GM12878 (cell line): ENCODE measurements at regions not wholly inside any gene's neighbourhood (a gene's known extent, or its start where the extent isn't known, plus 50 kb on each side); places are given as distances from the start of the nearest gene placed in this dataset.
A peak's percentile ranks its signal among the peaks of the same experiment; 100 is the strongest.
"Not testable (repeated sequence)": the region's sequence is repeated elsewhere in the genome, so short reads cannot be mapped to it uniquely, and the experiment has no call there.

Source experiments
- ATAC-seq: fragments of 200-7000 bp; cut with Tn5 transposase; 3 replicates; pipeline ENCODE4 v1.9.1; 2020; ENCODE audit warnings: mild to moderate bottlenecking, moderate library complexity
- BruUV-seq: library from RNA; stranded (reverse); fragments of 400-500 nt; replicated peaks from 2 replicates; lab custom pipeline; 2021; lab: Mats Ljungman, UMichigan
- CTCF ChIA-PET: fragments of 300-600 bp; sonication (Branson Sonifier 250); formaldehyde crosslinking; extraction: SDS; loops from one replicate; lab custom pipeline; 2021; ENCODE audit warnings: inconsistent platforms; lab: Yijun Ruan, JAX
- POLR2A ChIA-PET: fragments of 350-600 bp; formaldehyde crosslinking; extraction: SDS; loops from one replicate; lab custom pipeline; 2021; ENCODE audit warnings: inconsistent platforms; lab: Charles Lee
- RAD21 ChIA-PET: fragments of 300-600 bp; sonication (Branson Sonifier 250); formaldehyde crosslinking; loops from one replicate; lab custom pipeline; 2023; ENCODE audit warnings: antibody characterized with exemption; ENCODE audit not compliant: unreplicated experiment; lab: Charles Lee
- SMC1A ChIA-PET: fragments of 300-600 bp; sonication (Branson Sonifier 250); formaldehyde crosslinking; loops from one replicate; lab custom pipeline; 2023; ENCODE audit not compliant: unreplicated experiment, uncharacterized antibody; lab: Charles Lee
- DNase-seq: peaks from one replicate; pipeline ENCODE4 v3.0.0-alpha.2; 2011; ENCODE audit warnings: low read depth, low spot score
- FAIRE-seq: peaks from 3 replicates; lab custom pipeline; 2011; peaks lifted over from hg19 to GRCh38; lab: Jason Lieb, UNC
- H2AFZ ChIP-seq: 2 replicates; pipeline ENCODE4 v1.6.0; 2011; ENCODE audit warnings: low read depth, low read length, control low read depth; ENCODE audit not compliant: control insufficient read depth
- H3K27ac ChIP-seq: 2 replicates; pipeline ENCODE4 v1.5.1; 2011; ENCODE audit warnings: control low read depth; ENCODE audit not compliant: control insufficient read depth, insufficient read depth
- H3K27me3 ChIP-seq, 2 experiments: replicated peaks in 1 of 2; 2 replicates each; pipeline versions ENCODE4 v1.6.0 to v1.6.1; 2011; ENCODE audit warnings: low read length in 1 of 2; ENCODE audit not compliant: control insufficient read depth in 2 of 2, insufficient read depth in 2 of 2
- H3K36me3 ChIP-seq, 2 experiments: 2 replicates each; pipeline ENCODE4 v1.5.1; 2011; ENCODE audit warnings: low read length in 1 of 2; ENCODE audit not compliant: control insufficient read depth in 2 of 2, insufficient read depth in 2 of 2
- H3K4me1 ChIP-seq: 2 replicates; pipeline ENCODE4 v1.6.1; 2011; ENCODE audit warnings: mild to moderate bottlenecking, low read length, moderate library complexity, mixed read lengths; ENCODE audit not compliant: control insufficient read depth, insufficient read depth
- H3K4me2 ChIP-seq: 2 replicates; pipeline ENCODE4 v1.6.0; 2011; ENCODE audit warnings: control low read depth; ENCODE audit not compliant: control insufficient read depth, insufficient read depth
- H3K4me3 ChIP-seq: fragments of 200-600 bp; sonication (generic); 2 replicates; pipeline ENCODE4 v1.5.1; 2016
- H3K79me2 ChIP-seq: 2 replicates; pipeline ENCODE4 v1.6.0; 2011; ENCODE audit warnings: low read length; ENCODE audit not compliant: control insufficient read depth, insufficient read depth
- H3K9ac ChIP-seq: 2 replicates; pipeline ENCODE4 v1.8.0; 2011; ENCODE audit warnings: low read length, control low read depth, mixed read lengths; ENCODE audit not compliant: control insufficient read depth, insufficient read depth
- H3K9me3 ChIP-seq: replicated peaks from 3 replicates; pipeline ENCODE4 v1.5.1; 2011; ENCODE audit warnings: mild to moderate bottlenecking, low read length; ENCODE audit not compliant: control insufficient read depth, insufficient read depth
- H4K20me1 ChIP-seq: 2 replicates; pipeline ENCODE4 v1.6.0; 2011; ENCODE audit not compliant: control insufficient read depth, insufficient read depth
- ATF3 ChIP-seq: IDR thresholded peaks from 2 replicates; pipeline ENCODE4 v1.6.1; 2011; ENCODE audit warnings: low read depth, mild to moderate bottlenecking, low read length, moderate library complexity, borderline replicate concordance; ENCODE audit errors: extremely low read depth
- RAD21 ChIP-seq: IDR thresholded peaks from 2 replicates; pipeline ENCODE4 v1.6.1; 2011; ENCODE audit warnings: mild to moderate bottlenecking, low read depth, low read length, moderate library complexity; ENCODE audit not compliant: insufficient read depth
- RUNX3 ChIP-seq: IDR thresholded peaks from 2 replicates; pipeline ENCODE4 v1.6.1; 2012; ENCODE audit warnings: low read length, inconsistent platforms
- SMARCA5 ChIP-seq: fragments of 450-650 bp; IDR thresholded peaks from 2 replicates; pipeline ENCODE4 v1.6.1; 2017; ENCODE audit warnings: mild to moderate bottlenecking
- SMC3 ChIP-seq: IDR thresholded peaks from 2 replicates; pipeline ENCODE4 v1.6.1; 2011; ENCODE audit warnings: low read length, improper control_type of control experiment, borderline replicate concordance
- YY1 ChIP-seq: IDR thresholded peaks from 2 replicates; pipeline ENCODE4 v1.6.1; 2011; ENCODE audit warnings: low read depth, mild to moderate bottlenecking, low read length
- WGBS: methylation state at CpG from one replicate; pipeline ENCODE4 v1.1.6; 2016; ENCODE audit warnings: low lambda C conversion rate; ENCODE audit not compliant: insufficient replicate concordance, insufficient coverage; ENCODE audit errors: missing lambda C conversion rate; 5-methylcytosine and 5-hydroxymethylcytosine counted together
- in situ Hi-C: fragments of 300-500 bp; cut with MboI; formaldehyde crosslinking; loops from 9 replicates; pipeline ENCODE4 v1.14.3; 2018; ENCODE audit warnings: mixed read lengths
- intact Hi-C: fragments of 100-400 bp; cut with micrococcal nuclease; formaldehyde crosslinking; loops from one replicate; pipeline ENCODE4 v1.14.2; 2022; ENCODE audit not compliant: unreplicated experiment
- TF ChIP-seq, protein P1 (sequence below), 3 experiments: IDR thresholded peaks in 2 of 3; conservative IDR thresholded peaks in 1 of 3; 2 replicates each; pipeline ENCODE4 v1.5.1; 2011; ENCODE audit warnings: low read depth in 3 of 3, low read length in 3 of 3, mild to moderate bottlenecking in 3 of 3, control low read depth in 2 of 3, moderate library complexity in 2 of 3, inconsistent platforms in 1 of 3, mixed read lengths in 1 of 3; ENCODE audit not compliant: control insufficient read depth in 2 of 3, insufficient read depth in 1 of 3; ENCODE audit errors: extremely low read depth in 1 of 3

DNA sequence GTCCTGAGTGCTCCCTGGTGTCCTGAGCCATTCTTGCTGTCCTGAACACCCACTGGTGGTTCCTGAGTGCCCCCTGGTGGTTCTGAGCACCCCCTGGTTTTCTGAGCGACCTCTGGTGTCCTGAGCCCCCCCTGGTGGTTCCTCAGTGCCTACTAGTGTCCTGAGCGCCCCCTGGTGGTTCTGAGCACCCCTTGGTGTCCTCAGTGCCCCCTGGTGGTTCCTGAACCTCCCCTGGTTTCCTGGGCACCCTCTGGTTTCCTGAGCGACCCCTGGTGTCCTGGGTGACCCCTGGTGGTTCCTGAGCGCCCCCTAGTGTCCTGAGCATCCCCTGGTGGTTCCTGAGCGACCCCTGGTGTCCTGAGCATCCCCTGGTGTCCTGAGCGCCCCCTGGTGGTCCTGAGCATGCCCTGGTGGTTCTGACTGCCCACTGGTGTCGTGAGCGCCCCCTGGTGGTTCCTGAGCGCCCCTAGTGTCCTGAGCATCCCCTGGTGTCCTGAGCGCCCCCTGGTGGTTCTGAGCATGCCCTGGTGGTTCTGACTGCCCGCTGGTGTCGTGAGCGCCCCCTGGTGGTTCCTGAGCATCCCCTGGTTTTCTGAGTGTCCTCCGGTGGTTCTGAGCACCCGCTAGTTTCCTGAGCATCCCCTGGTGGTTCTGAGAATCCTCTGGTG is 473.1 kb downstream of the TMEM121 start (continued):
- TF ChIP-seq SMARCA5 (no peak), RUNX3 (peak; percentile 70), SMC3 (peak; percentile 3), YY1 (peak; percentile 54), RAD21 (peak; percentile 62)
- TF ChIP-seq, protein P1, sequence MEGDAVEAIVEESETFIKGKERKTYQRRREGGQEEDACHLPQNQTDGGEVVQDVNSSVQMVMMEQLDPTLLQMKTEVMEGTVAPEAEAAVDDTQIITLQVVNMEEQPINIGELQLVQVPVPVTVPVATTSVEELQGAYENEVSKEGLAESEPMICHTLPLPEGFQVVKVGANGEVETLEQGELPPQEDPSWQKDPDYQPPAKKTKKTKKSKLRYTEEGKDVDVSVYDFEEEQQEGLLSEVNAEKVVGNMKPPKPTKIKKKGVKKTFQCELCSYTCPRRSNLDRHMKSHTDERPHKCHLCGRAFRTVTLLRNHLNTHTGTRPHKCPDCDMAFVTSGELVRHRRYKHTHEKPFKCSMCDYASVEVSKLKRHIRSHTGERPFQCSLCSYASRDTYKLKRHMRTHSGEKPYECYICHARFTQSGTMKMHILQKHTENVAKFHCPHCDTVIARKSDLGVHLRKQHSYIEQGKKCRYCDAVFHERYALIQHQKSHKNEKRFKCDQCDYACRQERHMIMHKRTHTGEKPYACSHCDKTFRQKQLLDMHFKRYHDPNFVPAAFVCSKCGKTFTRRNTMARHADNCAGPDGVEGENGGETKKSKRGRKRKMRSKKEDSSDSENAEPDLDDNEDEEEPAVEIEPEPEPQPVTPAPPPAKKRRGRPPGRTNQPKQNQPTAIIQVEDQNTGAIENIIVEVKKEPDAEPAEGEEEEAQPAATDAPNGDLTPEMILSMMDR (IDR thresholded peaks at IDR 0.05 in 2 of 3, conservative IDR thresholded peaks at IDR 0.05 in 1 of 3; ENCODE audit: control insufficient read depth in 2 of 3, extremely low read depth in 1 of 3, insufficient read depth in 1 of 3, low read depth in 3 of 3, low read length in 3 of 3) = peak in 1 of 3 experiments; percentile 96; a peak in 3 of 6 replicates

- ATAC-seq, H2AFZ ChIP-seq, H3K27ac ChIP-seq, H3K9me3 ChIP-seq, H3K27me3 ChIP-seq, H3K4me2 ChIP-seq, DNase-seq, FAIRE-seq, BruUV-seq, RAD21 ChIA-PET, H3K79me2 ChIP-seq, H3K36me3 ChIP-seq, H3K4me1 ChIP-seq, POLR2A ChIA-PET, H4K20me1 ChIP-seq, H3K4me3 ChIP-seq, H3K9ac ChIP-seq, SMC1A ChIA-PET, intact Hi-C loops, CTCF ChIA-PET: not testable (repeated sequence)
- TF ChIP-seq RAD21 (peak; percentile 24; the same call in 1 of the 2 replicates), ATF3 (peak; percentile 73; the same call in 1 of the 2 replicates)
- no CpG with 5 or more reads among the region's 12 CpGs for WGBS
- in situ Hi-C loops = loop anchor here (10.0 to 25.0 kb wide), 2 partner anchors 338 to 465 kb away; no protein-coding TSS in a partner anchor
These were observed 473.7 kb downstream of the TMEM121 start for GRCh38 chr14:106000029-106000511.
